Osteocyte (in vitro differentiated cells): ENCODE measurements at regions not wholly inside any gene's neighbourhood (a gene's known extent, or its start where the extent isn't known, plus 50 kb on each side); places are given as distances from the start of the nearest gene placed in this dataset.

Experiments
- DNase-seq: peaks from one replicate; pipeline ENCODE4 v3.0.0; 2021; ENCODE audit warnings: mixed read lengths; ENCODE audit not compliant: unreplicated experiment; ENCODE audit errors: extremely low spot score
- H3K27ac Mint-ChIP-seq: one replicate; pipeline ENCODE4 v1.8.0; 2021; ENCODE audit warnings: mild to moderate bottlenecking, mixed read lengths; ENCODE audit not compliant: unreplicated experiment
- H3K27me3 Mint-ChIP-seq: one replicate; pipeline ENCODE4 v1.8.0; 2021; ENCODE audit warnings: mixed read lengths; ENCODE audit not compliant: unreplicated experiment
- H3K36me3 Mint-ChIP-seq: one replicate; pipeline ENCODE4 v1.8.0; 2021; ENCODE audit warnings: mixed read lengths; ENCODE audit not compliant: unreplicated experiment
- H3K4me1 Mint-ChIP-seq: one replicate; pipeline ENCODE4 v1.8.0; 2021; ENCODE audit warnings: mixed read lengths; ENCODE audit not compliant: unreplicated experiment
- H3K4me3 Mint-ChIP-seq: one replicate; pipeline ENCODE4 v1.8.0; 2021; ENCODE audit warnings: mild to moderate bottlenecking, moderate library complexity, mixed read lengths; ENCODE audit not compliant: unreplicated experiment
- H3K9me3 Mint-ChIP-seq: one replicate; pipeline ENCODE4 v1.8.0; 2021; ENCODE audit warnings: mixed read lengths; ENCODE audit not compliant: unreplicated experiment
- TF ChIP-seq, protein P1 (sequence below): fragments of 200-600 bp; sonication (generic); IDR thresholded peaks from 2 replicates; pipeline ENCODE4 v1.5.0; 2021; ENCODE audit warnings: antibody characterized with exemption, mild to moderate bottlenecking, moderate library complexity

DNA sequence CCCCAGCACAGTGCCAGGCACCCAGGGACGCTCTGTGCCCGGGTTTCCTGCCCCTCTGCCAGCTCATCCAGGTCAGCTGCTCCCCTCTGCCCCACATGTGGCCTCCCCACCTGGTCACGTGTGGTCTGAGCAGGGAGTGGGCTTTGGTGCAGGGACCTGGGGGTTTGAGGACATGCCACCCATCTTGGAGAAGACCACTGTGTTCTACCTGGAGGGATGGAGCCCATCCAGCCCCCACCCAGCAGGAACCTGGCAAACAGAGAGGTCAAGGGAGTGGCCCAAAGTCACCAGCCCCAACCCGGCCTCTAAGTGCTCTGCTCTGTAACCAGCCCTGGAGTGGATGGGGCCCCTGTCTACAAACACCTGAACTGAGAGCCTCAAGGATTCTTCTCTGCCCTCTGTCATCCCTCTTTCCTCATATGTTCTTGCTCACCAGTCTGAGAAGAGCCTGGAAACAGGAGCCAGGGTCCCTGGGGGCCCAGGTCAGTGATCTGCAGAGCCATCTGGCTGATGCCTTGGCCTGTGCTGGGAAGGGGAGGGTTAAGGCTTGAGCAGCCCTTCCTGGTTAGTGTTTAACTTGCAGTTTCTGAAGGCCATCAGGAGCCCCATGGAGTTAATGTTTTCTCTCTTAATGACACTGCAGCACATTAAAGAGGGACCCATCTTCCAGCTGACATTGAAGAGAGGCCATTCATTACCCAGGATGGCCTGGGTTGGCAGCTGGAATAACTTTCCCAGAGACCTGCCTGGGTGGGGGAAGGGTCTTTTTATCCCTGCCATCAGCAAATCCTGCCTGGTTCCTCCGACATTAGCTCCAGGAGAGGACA, 235.4 kb downstream of the PTPRU start:
- H3K36me3 Mint-ChIP-seq = no peaks in the 10 kb centered on the region
- TF ChIP-seq, protein P1, sequence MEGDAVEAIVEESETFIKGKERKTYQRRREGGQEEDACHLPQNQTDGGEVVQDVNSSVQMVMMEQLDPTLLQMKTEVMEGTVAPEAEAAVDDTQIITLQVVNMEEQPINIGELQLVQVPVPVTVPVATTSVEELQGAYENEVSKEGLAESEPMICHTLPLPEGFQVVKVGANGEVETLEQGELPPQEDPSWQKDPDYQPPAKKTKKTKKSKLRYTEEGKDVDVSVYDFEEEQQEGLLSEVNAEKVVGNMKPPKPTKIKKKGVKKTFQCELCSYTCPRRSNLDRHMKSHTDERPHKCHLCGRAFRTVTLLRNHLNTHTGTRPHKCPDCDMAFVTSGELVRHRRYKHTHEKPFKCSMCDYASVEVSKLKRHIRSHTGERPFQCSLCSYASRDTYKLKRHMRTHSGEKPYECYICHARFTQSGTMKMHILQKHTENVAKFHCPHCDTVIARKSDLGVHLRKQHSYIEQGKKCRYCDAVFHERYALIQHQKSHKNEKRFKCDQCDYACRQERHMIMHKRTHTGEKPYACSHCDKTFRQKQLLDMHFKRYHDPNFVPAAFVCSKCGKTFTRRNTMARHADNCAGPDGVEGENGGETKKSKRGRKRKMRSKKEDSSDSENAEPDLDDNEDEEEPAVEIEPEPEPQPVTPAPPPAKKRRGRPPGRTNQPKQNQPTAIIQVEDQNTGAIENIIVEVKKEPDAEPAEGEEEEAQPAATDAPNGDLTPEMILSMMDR = no peak
- H3K9me3 Mint-ChIP-seq = no peaks in the 10 kb centered on the region
- DNase-seq = no peak
- H3K27ac Mint-ChIP-seq = no peak overlapping the region
- H3K4me3 Mint-ChIP-seq = no peak overlapping the region
- H3K27me3 Mint-ChIP-seq = peaks cover 2% of the 10 kb centered on the region
- no peaks in the 10 kb centered on the region for H3K4me1 Mint-ChIP-seq

DNA sequence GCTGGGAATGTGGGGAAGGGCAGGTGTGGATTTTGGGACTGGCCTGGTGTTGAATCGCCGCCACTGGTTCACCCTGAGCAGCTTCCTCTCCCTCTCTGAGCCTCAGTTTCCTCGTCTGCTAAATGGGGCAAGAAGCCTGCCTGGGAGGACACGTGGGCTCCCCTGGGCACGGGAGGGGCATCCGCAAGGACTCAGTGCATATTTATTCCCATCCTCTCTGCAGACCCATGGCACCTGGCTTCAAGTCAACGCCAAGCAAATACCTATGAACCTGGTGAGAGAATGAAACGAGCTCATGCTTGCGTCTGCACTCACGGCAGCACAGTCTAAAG, 234.4 kb downstream of the PTPRU start:
- DNase-seq = no peak
- H3K36me3 Mint-ChIP-seq = no peaks in the 10 kb centered on the region
- peaks cover 2% of the 10 kb centered on the region for H3K27me3 Mint-ChIP-seq
- peaks cover 5% of the 10 kb centered on the region for H3K9me3 Mint-ChIP-seq
- TF ChIP-seq, protein P1 = no peak
- no peak overlapping the region for H3K4me3 Mint-ChIP-seq
- H3K4me1 Mint-ChIP-seq = no peaks in the 10 kb centered on the region
- no peak overlapping the region for H3K27ac Mint-ChIP-seq

DNA sequence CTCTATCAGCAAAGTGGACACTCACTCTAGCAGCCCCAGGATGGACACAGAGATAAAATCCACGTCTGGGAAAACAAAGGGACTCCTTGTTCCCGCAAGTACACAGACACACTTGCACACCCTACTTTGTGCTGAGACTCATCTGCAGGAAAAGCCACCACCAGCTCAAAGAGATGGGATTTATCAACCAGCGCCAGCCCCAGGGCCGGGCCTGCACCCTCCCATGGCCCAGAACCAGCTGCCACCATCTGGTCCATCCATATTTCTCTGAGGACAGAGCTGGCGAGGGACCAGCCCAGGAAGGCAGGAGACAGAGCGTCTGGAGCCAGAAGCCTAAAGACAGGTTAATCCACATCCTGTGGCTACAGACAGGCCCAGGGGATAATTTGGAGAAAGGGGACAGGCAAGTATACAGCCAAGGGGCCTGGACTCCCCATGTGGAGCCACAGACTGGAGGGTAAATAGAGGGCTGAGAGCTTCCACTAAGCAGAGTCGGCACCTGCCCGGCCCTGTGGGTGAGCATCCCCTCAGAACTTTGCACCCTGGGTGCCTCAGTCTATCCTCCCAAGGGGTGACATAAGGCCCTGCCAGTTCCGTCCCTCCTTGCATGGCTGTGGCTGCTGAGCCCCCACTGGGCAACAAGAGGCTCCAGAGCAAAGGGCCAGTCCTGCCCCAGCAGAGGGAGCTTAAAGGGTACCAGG, 233.9 kb downstream of the PTPRU start:
- H3K27me3 Mint-ChIP-seq = peaks cover 2% of the 10 kb centered on the region
- TF ChIP-seq, protein P1 = no peak
- H3K9me3 Mint-ChIP-seq = peaks cover 7% of the 10 kb centered on the region
- no peak for DNase-seq
- H3K36me3 Mint-ChIP-seq = no peaks in the 10 kb centered on the region
- no peak overlapping the region for H3K27ac Mint-ChIP-seq
- H3K4me1 Mint-ChIP-seq = no peaks in the 10 kb centered on the region
- H3K4me3 Mint-ChIP-seq = no peak overlapping the region

DNA sequence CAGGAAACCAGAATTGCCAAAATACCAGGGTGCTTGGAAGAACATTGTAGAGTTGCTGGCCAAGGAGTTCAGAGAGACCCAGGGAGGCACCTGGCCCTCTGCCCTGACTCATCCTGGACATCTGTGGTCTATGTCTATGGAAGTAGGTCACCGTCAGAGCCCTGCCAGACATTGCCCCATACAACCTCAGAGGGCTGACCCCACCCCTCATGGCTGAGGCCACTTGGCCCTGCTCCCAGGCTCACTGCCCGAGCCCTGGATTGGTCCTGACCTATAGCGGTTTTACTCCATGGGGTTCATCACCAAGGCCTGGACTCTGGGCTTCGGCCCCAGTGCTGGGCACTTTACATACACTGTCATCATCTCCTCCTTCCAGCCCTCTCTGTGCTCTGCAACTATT, 233.1 kb downstream of the PTPRU start:
- no peak for DNase-seq
- no peaks in the 10 kb centered on the region for H3K4me1 Mint-ChIP-seq
- no peak overlapping the region for H3K4me3 Mint-ChIP-seq
- peaks cover 10% of the 10 kb centered on the region for H3K9me3 Mint-ChIP-seq
- no peak overlapping the region for H3K27ac Mint-ChIP-seq
- peaks cover 2% of the 10 kb centered on the region for H3K27me3 Mint-ChIP-seq
- no peaks in the 10 kb centered on the region for H3K36me3 Mint-ChIP-seq
- TF ChIP-seq, protein P1 = no peak
